Fibroblast of pulmonary artery (primary cell): ENCODE measurements at regions not wholly inside any gene's neighbourhood (a gene's known extent, or its start where the extent isn't known, plus 50 kb on each side); places are given as distances from the start of the nearest gene placed in this dataset.

Experiments
- DNase-seq: peaks from one replicate; pipeline ENCODE4 v3.0.0-alpha.2; 2010; ENCODE audit warnings: low read depth
- H3K4me3 ChIP-seq: replicated peaks from 2 replicates; pipeline ENCODE4 v1.5.1; 2011; ENCODE audit warnings: low read depth, mild to moderate bottlenecking, control low read depth, low read length, moderate library complexity
- TF ChIP-seq, protein P1 (sequence below): IDR thresholded peaks from 2 replicates; pipeline ENCODE4 v1.5.1; 2011; ENCODE audit warnings: mild to moderate bottlenecking, control low read depth, low read length, inconsistent platforms; ENCODE audit errors: missing control alignments

DNA sequence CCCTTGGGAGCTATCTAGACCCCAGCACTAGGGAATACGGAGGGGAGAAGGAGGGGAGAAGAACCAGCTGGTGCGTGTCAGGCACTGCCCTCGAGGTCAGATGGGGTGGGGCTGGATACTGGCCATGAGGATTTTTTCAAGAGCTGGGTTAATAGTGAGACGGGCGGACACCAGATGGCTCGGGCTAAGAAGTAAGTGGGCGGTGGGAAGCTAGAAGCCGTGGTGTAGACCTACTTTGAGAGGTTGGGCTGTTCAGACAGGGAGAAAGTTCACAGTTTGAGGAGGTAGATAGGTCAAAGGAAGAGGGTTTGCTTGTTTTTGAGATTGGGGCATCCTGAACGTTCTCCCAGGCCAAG, 303.8 kb downstream of the SEC14L1 start:
- peak; percentile 68 for DNase-seq
- TF ChIP-seq, protein P1, sequence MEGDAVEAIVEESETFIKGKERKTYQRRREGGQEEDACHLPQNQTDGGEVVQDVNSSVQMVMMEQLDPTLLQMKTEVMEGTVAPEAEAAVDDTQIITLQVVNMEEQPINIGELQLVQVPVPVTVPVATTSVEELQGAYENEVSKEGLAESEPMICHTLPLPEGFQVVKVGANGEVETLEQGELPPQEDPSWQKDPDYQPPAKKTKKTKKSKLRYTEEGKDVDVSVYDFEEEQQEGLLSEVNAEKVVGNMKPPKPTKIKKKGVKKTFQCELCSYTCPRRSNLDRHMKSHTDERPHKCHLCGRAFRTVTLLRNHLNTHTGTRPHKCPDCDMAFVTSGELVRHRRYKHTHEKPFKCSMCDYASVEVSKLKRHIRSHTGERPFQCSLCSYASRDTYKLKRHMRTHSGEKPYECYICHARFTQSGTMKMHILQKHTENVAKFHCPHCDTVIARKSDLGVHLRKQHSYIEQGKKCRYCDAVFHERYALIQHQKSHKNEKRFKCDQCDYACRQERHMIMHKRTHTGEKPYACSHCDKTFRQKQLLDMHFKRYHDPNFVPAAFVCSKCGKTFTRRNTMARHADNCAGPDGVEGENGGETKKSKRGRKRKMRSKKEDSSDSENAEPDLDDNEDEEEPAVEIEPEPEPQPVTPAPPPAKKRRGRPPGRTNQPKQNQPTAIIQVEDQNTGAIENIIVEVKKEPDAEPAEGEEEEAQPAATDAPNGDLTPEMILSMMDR = no peak
- no peak overlapping the region for H3K4me3 ChIP-seq

DNA sequence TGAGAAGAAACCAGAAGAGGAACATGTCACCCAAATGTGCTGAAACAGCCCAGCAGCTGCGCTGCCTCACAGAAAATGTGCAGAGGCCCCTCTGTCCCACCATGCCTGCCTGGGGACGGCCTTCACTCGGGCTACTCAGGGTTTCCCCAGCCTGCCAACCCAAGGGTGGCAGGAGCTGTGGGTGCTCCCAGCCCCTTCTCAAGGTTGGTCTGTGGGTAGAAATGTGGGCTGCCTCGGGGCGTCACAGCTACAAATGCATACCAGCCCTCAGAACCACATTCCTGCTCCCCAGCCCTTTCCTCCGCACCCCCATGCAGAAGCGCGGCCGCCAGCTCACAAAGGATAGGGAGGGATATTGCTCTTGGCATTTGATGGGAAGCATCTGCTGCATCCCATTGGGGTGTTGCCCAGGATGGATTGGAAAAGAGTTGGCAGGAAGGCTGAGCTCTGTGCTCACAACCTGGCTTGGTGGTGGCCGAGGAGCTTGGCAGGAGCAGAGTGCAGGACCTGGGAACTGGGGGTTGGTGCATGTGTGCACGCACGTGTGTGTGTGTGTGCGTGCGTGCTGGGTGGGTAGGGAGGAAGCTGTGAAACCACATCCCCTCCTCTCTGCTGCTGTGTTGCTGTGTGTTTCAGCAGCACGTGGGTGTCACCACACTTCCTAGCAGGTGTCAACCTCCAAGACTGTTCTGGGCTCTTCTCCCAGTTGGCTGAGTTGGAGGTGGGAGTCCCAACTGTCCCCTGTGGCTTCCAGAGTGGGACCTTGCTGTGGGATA, 304.4 kb downstream of the SEC14L1 start:
- TF ChIP-seq, protein P1 = no peak
- peak; percentile 84 for DNase-seq
- H3K4me3 ChIP-seq = no peak overlapping the region

DNA sequence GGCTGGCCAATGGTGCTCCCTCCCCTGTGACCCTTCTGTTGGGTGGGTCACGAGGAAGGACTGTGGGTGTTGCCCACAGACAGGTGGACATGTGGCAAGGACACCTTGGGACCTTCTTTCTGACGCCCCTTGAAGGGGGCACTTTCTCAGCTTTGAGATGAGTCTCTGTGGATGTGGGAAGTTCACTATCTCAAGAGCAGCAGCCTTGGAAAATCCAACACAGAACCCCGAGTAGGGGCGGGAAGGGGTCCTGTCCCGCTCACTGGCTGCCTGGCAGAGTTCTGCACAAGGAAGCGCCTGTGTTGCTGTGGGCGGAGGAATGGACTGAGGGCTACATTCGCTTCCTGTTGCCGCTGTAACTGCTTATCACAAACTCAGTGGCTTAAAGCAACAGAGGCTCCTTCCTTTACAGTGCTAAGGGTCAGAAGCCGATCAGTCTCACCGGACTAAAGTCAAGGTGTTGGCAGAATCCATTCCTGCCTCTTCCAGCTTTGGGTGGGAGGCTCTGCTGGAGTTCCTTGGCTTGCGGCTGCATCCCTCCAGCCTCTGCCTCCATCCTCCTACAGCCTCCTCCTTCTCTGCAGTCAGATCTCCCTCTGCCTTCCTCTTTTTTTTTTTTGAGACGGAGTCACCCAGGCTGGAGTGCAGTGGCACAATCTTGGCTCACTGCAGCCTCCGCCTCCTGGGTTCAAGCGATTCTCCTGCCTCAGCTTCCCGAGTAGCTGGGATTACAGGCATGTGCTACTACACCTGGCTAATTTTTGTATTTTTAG, 305.2 kb downstream of the SEC14L1 start:
- H3K4me3 ChIP-seq = no peak overlapping the region
- TF ChIP-seq, protein P1 = no peak
- peak; percentile 71 for DNase-seq

DNA sequence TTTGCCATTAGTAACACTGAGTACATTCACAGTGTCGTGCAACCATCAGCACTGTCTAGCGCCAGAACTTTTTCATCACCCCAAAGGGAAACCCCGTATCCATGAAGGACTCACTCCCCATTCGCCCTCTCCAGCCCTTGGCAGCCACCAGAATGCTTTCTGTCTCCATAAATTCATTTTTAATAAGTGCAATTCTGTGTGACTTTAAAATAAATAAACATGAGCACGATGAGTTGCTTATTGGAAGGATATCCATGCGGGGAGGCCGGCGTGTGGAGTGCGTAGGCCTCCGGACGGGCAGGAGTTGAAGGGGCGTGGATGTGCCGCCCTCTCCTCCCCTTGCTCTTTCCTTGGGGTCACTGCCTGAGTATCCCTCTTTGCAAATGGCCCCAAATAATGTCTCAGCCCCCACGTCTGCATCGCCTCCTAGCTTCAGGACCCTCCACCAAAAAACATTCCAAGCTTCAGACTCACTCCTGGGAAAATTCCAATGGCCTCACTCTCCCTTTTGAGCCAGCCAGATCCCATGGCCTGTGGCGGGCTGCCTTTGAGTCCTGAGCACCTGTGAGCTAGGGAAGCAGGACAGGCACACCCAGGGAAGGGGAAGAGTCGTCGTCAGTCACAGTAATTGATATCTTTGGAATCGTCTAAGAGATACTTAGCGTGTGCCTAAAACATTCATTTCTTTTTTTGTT, 306.3 kb downstream of the SEC14L1 start:
- TF ChIP-seq, protein P1 = no peak
- DNase-seq = no peak
- no peak overlapping the region for H3K4me3 ChIP-seq

DNA sequence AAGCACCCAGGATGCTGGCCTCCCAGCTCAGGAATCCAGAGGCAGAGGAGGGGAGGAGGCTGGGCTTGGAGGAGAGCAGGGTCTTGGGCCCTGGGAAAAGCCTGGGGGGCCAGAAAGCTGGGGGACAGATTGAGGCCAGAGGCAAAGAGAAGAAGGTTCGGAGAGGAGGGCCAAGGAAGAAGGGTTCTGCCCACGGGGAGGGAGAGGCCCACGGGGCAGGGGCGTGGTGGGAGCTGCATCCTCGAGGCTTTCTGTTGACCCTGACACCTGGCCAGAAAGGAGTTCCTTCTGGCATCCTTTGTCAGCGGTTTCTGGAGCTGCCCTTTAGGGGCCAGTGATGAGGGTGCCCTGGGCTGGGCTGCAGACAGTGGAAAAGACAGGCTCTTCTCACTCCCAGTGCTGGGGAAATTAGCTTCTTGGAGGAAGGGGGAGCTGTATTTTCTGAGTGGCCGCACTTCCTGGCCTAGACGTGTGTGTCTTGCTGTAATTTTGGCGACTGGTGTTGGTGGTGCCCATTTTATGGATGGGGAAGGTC, 308.7 kb downstream of the SEC14L1 start:
- H3K4me3 ChIP-seq = no peak overlapping the region
- TF ChIP-seq, protein P1 = no peak
- no peak for DNase-seq

DNA sequence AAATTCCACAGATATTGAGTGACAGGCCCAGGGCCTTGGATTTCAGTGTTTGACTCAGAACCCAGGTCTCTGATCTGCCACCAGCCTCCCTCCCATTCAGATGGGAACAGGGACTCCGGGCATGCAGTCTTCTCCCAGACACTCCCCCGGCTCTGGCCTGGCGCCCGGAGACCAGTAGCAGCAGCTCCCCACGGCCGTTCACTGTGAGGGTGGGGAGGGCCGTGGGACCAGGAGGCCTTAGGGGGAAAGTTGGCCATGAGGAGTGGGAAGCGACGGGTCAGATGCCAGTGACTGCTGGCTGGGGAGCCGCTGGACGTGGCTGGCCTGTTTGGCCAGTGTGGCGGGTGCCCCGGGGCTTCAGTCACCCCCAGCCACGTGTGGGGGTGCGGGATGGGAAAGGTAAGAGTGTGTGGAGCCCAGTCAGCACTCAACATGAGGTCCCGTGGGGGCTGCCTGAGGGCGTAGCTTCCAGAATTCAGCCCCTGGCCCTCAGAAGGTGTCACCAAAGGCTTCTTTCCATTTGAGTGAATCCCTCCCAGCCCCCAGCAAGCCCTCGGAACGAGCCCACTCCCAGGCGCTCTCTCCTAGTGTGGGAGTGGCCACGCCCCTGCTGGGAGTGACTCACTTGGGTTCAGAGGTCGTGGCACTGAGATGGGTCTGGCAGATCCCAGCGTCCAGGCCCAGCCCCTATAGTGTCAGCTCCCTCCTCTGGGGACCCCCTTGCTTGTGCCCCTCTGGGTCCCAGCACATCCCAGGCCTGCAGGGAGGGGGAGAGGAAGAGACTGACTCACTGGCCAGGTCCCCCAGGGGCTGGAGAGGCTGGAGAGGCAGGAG, 309.4 kb downstream of the SEC14L1 start:
- peak; percentile 86 for DNase-seq
- H3K4me3 ChIP-seq = peak overlapping the region; percentile 56
- TF ChIP-seq, protein P1 = no peak
